Gastrocnemius medialis (tissue), 4 donors: ENCODE measurements at regions not wholly inside any gene's neighbourhood (a gene's known extent, or its start where the extent isn't known, plus 50 kb on each side); places are given as distances from the start of the nearest gene placed in this dataset.

ENCODE experiments used
- CTCF ChIP-seq, 5 experiments: fragments of 450-650 bp in 3 of 5; fragments of 200-600 bp in 2 of 5; sonication (generic) in 2 of 5; IDR thresholded peaks in 4 of 5; conservative IDR thresholded peaks in 1 of 5; 1 replicate in 4 of 5; 2 replicates in 1 of 5; pipeline ENCODE4 v1.5.1; 2016 to 2019; ENCODE audit warnings: antibody characterized with exemption in 5 of 5, mild to moderate bottlenecking in 3 of 5, moderate library complexity in 3 of 5
- POLR2A ChIP-seq, 2 donors: fragments of 450-650 bp; IDR thresholded peaks; one replicate each; pipeline ENCODE4 v1.6.1; 2017; ENCODE audit warnings: antibody characterized with exemption in 2 of 2, mild to moderate bottlenecking in 2 of 2, moderate library complexity in 2 of 2

- TF ChIP-seq CTCF (IDR thresholded peaks at IDR 0.05 in 4 of 5, conservative IDR thresholded peaks at IDR 0.05 in 1 of 5) (no peak), POLR2A (IDR thresholded peaks at IDR 0.05) (no peak)
Measured at GRCh38 chr7:89776980-89777379, 377.3 kb upstream of the STEAP1 start.
